A549 (cell line): ENCODE measurements at regions not wholly inside any gene's neighbourhood (a gene's known extent, or its start where the extent isn't known, plus 50 kb on each side); places are given as distances from the start of the nearest gene placed in this dataset.

Experiments used
- CEBPB ChIP-seq, 2 experiments: fragments of >200 bp in 1 of 2; sonication (Bioruptor Twin) in 1 of 2; formaldehyde crosslinking in 1 of 2; IDR thresholded peaks; 2 replicates each; pipeline ENCODE4 v1.6.1; 2012 to 2016
- CHD2 ChIP-seq: fragments of 150-350 bp; IDR thresholded peaks from 2 replicates; pipeline ENCODE4 v1.6.1; 2014; ENCODE audit warnings: low read length; ENCODE audit not compliant: partially characterized antibody
- CHD4 ChIP-seq: fragments of 200-600 bp; sonication (generic); IDR thresholded peaks from 2 replicates; pipeline ENCODE4 v1.6.1; 2016; ENCODE audit warnings: antibody characterized with exemption, mild to moderate bottlenecking, borderline replicate concordance
- EHMT2 ChIP-seq: fragments of 200-600 bp; sonication (generic); IDR thresholded peaks from 2 replicates; pipeline ENCODE4 v1.6.1; 2016; ENCODE audit warnings: antibody characterized with exemption, low read depth, mild to moderate bottlenecking, moderate library complexity
- JUNB ChIP-seq: fragments of >200 bp; sonication (Bioruptor Twin); formaldehyde crosslinking; IDR thresholded peaks from 2 replicates; pipeline ENCODE4 v1.6.1; 2016
- POLR2A ChIP-seq: IDR thresholded peaks from 2 replicates; pipeline ENCODE4 v1.6.1; 2012; ENCODE audit warnings: mild to moderate bottlenecking, low read length
- POLR2AphosphoS2 ChIP-seq: conservative IDR thresholded peaks from 2 replicates; pipeline ENCODE4 v1.6.1; 2012; ENCODE audit warnings: low read length, improper control_type of control experiment, inconsistent platforms
- SMC3 ChIP-seq: fragments of >200 bp; sonication (Bioruptor Twin); formaldehyde crosslinking; IDR thresholded peaks from 3 replicates; pipeline ENCODE4 v1.6.1; 2018; ENCODE audit warnings: inconsistent platforms
- TF ChIP-seq, protein P1 (sequence below): fragments of >200 bp; sonication (Bioruptor Twin); formaldehyde crosslinking; IDR thresholded peaks from 3 replicates; pipeline ENCODE4 v1.5.1; 2016
- TF ChIP-seq, protein P2 (sequence below): IDR thresholded peaks from 2 replicates; pipeline ENCODE4 v1.6.1; 2012

DNA sequence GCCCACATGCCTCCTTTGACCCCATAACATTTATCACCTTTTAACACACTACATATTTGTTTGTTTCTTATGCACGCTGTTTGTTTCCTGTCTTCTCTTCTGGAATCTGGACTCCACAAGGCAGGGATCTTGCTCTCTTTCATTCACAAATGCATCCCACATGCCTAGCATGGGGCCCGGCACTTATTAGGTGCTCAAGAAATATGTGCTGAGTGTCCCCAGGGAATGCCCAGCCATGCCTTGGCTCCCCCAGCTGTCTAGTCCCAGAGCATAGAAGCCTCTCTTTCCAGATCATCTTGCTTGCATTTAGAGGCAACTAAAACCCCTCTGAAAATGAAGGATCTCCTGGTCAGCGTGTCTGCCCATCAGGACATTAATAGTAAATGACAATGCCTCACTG is 283.7 kb downstream of the CBLN1 start:
- TF ChIP-seq, protein P1, sequence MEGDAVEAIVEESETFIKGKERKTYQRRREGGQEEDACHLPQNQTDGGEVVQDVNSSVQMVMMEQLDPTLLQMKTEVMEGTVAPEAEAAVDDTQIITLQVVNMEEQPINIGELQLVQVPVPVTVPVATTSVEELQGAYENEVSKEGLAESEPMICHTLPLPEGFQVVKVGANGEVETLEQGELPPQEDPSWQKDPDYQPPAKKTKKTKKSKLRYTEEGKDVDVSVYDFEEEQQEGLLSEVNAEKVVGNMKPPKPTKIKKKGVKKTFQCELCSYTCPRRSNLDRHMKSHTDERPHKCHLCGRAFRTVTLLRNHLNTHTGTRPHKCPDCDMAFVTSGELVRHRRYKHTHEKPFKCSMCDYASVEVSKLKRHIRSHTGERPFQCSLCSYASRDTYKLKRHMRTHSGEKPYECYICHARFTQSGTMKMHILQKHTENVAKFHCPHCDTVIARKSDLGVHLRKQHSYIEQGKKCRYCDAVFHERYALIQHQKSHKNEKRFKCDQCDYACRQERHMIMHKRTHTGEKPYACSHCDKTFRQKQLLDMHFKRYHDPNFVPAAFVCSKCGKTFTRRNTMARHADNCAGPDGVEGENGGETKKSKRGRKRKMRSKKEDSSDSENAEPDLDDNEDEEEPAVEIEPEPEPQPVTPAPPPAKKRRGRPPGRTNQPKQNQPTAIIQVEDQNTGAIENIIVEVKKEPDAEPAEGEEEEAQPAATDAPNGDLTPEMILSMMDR = no peak
- TF ChIP-seq JUNB (no peak), EHMT2 (no peak), CHD2 (no peak), SMC3 (no peak), CEBPB (IDR thresholded peaks at IDR 0.05) (no peak), POLR2AphosphoS2 (no peak), CHD4 (no peak), POLR2A (no peak)
- TF ChIP-seq, protein P2, sequence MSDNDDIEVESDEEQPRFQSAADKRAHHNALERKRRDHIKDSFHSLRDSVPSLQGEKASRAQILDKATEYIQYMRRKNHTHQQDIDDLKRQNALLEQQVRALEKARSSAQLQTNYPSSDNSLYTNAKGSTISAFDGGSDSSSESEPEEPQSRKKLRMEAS = no peak
